Left lobe of liver (tissue), 2 donors: ENCODE measurements at regions not wholly inside any gene's neighbourhood (a gene's known extent, or its start where the extent isn't known, plus 50 kb on each side); places are given as distances from the start of the nearest gene placed in this dataset.

ENCODE experiments used
- ATAC-seq: fragments of 200-7000 bp; cut with Tn5 transposase; one replicate; pipeline ENCODE4 v1.9.1; 2020; ENCODE audit warnings: mild to moderate bottlenecking, moderate library complexity
- DNase-seq: peaks from one replicate; pipeline ENCODE4 v3.0.0-alpha.2; 2020; ENCODE audit warnings: low spot score
- donor health status: DM: no; HTN: no; CAD: no; lungs with moderate emphysema.
- donor health status: DM: no; HTN: yes; CAD: no.

DNA sequence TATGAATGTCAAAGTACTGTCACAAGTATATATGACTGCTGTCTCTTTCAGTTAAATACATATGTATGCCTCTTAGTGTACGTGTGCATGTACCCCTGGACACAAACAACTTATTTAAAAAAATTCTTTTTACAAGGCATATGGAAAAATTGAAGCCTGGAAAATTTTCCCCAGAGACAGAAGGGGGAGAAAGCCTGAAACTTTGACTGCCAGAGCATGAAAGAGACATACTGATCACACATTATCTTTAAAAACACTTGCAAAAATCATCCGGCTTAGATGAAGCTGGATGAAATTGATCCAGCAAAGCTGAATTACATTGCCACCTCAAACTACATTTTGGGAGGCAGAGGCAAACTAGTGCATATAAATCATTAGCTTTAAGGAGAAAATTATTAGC is 88.0 kb upstream of the NFIB start:
- DNase-seq (no peak), ATAC-seq (no peak)

DNA sequence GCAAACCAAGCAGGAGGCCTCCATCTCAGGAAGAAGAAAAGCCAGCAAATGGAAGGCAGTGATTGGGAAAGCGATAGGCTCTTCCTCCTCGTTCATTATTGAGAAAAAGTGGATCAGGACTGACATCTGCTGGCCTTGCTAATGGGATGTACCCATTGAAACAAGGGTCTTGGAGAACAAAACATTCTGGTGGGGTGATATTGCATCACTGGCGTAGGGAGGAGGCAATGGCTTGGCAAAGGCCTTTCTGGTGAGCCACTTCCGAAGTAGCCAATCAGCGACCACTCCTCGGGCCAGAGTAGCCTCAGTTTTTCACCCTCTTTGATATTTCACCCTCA is 86.7 kb upstream of the NFIB start:
- DNase-seq (no peak), ATAC-seq (peak; percentile 61)

DNA sequence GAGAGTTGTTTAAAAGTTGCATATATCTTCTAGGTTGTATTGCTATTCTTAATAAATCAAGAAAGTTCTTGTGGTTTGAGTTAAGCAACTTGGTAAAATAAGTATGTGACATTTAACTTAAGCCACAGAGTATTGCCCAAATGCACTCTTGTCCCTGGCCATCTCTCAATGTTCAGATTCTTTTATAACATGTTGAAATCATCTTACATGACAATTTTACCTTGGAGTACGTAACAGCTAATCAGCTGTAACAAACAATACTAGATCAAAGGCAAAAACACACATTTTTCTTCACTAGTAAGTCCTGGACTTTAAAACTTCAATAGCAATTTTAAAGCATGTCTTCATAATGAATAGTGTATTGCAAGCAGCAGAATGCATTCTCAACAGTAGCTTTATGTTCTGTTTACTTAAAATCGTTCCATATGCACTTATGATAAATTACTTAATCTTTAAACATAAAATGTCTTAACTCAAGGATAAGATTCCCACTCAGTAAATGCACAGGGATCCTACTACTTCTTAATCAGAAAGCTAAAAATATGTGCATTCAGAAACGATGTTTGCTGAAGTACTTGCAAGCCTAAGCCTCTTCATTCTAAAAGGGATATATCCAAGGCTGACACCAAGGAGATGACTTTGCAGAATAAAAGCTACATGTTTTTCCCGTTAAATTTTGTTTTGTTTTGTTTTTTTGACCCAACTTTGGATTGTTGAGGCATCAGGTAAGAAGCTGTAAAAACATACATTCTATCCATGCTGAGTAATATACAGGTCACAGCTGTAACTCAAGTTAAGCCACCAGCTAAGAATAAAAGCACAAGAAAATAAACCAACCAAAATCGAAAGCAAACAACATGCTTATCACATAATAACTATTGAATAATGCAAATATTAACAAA is 86.1 kb upstream of the NFIB start:
- no peak for DNase-seq
- ATAC-seq, result no peak

DNA sequence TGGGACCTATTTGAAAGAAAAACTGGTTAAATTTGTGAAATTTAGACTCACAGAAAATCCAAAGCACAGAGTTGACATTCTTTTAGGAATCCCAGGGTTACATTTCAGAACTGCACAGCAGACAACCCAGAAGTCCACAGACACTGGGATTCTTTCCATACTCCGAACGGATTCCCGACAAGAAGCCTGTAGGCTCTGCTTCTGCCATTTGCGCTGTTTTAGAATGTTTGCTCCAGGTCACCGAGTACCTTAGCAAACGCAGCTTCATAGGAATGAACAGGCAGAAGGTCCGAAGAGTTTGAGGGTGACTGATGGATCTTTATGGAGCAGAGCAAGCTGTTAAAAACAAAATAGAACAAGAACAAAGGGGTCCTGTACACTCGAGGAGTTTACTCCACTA is 84.5 kb upstream of the NFIB start:
- ATAC-seq (no peak), DNase-seq (no peak)

DNA sequence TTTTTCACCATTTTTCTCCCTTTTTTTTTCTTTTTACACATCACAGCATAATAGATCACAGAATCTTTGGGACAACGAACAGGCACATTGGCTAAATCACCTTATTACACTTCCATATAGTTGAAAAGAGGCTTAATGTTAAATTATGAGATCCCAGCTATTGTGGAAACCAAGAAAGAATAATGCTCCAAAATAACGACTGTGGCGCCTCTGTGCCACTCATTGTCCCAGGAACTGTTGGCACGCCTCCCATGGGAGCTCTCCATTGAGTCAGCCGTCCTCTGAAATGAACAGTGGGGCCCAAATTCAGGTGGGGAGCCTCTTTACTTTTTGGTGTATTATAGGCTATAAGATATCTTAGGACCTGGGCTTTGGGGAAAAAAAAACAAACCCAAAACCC is 82.2 kb upstream of the NFIB start:
- DNase-seq (no peak), ATAC-seq (no peak)

DNA sequence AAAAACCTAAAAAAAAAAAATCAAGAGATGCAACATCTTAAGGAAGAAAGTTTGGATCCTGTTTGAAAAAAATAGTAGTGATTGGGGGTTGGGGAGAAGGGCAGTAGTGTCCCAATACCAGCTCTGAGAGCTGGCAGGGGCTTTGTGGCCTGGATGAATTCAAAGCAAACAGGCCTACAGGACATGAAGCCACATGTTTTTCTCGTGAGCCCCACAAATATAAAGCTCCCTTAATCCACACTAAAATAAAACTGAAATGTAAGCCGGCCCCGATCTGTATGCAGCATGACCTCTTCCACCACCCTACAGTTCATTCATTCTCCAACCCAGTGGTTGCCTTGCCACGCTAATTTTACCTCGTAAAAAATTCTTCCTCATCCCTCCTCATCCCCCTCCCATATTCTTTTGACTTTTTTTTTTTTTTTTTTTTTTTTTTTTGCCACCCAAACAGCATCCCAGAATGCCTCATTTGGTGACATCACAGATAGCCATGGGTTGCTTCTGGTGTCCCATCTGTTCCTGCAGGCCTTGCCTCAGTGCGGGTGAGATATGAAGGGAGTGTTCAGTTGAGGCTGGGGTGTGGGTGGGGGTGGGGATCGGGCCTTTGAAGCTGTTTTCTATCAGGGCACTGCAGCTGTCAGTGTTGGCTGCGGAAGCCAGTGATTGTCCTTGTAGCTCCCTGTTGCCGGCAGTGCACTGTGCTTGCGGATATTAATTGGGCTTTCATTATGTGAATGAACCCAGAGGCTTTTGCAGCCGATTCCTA is 81.6 kb upstream of the NFIB start:
- no peak for DNase-seq
- ATAC-seq, result no peak

DNA sequence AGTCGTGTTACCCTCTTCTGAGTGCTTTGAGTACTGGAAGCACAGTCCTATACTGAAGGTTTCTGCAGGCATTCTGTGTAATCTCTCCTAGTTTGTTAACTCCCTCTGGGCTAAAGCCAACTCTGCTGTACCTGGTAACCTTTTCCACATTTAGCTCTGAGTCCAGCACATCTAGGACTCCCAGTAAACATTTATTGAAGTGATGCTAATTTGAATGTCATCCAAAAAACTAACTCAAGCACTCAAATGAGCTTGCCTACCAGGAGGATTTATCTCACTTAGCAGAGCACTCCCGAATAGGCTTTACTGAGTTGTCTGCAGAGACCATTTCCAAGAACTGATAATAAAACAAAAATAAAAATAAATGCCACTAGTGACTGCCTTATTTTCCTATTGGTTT is 79.5 kb upstream of the NFIB start:
- ATAC-seq (no peak), DNase-seq (no peak)

DNA sequence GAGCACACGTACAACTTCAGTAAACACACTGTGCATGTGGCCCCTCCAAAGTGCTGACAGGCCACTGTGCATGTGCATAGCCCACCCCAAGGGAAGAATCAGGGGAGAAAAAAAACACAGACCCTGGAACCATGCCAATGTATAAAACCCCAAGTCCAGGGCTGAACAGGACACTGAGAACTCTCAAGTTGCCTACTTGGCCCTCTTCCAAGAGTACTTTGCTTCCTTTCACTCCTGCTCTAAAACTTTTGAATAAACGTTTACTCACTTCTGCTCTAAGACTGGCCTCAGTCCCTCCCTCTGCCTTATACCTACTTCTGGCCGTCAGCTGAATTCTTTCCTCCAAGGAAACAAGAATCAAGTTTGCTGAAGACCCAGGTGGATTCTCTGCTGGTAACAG is 77.7 kb upstream of the NFIB start:
- no peak for DNase-seq
- ATAC-seq, result no peak

DNA sequence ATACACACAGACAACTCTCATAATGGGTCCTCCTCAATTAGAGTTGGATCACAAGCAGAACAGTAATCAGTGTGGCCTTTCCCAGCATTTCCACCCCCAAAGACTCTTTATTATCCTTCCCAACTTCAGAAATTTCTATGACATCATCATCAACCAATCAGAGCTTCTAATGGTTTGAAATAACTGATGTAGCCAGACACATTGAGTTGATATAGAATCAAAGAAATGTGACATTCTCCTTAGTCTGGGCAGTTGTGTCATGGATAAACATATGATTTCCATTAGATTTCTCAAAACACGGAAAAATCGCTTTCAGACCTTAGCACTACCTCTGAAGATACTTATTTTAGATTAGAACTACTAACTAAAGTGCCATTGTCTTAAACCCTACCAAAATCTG is 75.7 kb upstream of the NFIB start:
- ATAC-seq, result no peak
- no peak for DNase-seq

DNA sequence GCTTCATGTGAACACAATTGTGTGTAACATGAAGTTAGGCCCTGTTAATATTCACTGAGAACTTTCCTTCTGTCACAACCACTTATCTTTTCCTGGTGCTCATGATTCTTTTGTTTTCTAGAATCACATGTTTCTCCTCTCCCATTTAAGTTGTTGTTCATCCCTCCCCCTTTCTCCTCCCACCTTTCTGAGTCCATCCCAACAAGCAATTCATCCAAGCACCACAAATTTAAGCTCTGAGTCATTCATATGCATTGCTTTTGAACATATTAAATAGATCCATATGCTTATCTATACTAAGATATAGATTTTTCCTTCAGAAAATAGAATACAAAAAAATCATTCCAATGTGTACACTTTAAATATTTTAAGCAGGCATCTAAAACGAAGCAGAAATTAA is 75.2 kb upstream of the NFIB start:
- DNase-seq (no peak), ATAC-seq (no peak)

DNA sequence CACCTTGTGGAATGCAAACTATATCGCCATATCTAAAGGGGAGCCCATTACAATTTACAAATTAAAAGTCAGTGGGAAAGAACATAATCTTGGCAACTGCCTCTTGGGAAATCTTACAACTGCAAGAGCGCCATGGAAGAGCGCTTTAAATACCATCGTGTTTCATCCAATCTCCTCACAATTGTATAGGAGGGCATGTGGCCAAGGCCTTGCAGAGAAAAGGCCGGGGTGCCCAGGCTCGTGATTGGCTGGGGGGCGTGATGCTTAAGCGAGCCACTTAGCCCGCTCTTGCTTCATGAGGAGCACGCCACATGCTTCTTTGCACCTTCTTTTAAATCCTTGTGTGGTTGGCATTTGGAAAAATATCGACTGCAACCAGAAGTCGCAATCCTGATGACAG is 69.8 kb upstream of the NFIB start:
- ATAC-seq (no peak), DNase-seq (no peak)

DNA sequence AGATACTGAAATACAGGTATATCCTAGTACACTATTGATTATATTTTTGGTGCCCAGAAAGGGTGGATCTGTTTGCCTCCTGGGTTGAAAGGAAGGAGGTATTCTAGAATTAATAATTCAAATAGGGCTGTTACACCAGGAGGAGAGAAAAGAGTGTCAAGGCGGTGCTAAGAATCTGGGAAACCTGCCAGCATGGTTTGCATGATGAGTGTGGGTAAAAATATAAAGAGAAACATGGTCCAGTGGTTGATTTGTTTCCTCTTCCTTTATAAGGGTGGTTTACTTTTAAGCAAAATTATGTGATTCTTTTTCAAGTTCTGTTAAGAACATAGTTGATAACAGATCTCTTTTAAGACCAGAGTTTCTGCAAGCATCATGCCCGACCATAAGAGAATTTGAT is 69.4 kb upstream of the NFIB start:
- DNase-seq (no peak), ATAC-seq (no peak)

DNA sequence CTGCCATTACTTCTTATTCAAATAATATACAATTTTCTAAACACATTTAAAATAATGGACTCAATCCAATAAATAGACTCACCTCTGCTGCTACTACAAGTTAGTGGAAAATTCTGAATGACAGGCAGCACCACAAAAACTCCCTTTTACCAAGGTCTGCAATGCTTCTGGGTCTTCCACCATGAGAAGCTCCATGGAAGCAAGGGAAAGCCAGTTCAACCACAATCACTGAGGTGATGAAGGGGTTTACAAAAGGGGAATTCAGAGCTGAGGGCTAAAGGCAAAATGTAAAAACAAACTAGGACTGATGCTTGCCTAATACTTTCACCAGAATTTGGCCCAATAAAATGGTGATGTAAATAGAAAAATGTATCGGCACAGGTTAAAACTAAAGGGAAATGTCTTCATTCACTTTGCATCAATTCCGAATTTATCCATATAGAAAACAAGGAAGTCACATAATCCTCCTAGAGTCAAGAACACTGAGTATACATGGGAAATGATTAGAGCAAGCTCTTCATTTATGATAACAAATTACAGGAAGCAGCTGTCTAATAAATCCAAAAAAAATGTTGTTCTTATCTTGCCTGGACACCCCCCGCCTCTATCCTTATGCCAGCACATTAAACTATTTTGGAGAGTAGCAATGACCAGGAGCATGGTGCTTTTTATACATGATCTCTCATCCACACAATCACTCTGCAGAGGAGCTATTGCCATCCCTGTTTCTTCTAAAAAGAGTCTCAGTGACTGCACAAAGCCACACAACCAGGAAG is 66.3 kb upstream of the NFIB start:
- ATAC-seq, result no peak

DNA sequence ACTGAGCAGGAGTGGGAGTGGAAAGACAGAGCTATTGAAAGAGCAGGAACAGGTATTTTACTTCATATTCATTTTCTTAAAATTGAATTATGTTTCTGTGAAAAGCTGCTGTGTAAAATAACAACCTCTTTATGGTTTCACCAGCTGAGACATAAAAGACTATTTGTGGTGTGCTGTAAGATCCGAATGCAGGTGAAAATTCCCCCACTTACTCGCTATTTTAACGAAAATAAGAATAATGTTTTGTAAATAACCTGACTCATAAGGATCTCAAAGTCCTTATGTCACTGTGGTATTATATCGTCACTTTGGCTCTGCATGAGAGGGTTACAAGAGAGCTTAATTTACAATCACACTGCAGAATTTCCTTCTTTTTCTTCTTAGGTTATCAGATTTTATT is 65.3 kb upstream of the NFIB start:
- DNase-seq (no peak), ATAC-seq (no peak)

More for the DNA sequence above, 66.3 kb upstream of the NFIB start:
- DNase-seq, result no peak

DNA sequence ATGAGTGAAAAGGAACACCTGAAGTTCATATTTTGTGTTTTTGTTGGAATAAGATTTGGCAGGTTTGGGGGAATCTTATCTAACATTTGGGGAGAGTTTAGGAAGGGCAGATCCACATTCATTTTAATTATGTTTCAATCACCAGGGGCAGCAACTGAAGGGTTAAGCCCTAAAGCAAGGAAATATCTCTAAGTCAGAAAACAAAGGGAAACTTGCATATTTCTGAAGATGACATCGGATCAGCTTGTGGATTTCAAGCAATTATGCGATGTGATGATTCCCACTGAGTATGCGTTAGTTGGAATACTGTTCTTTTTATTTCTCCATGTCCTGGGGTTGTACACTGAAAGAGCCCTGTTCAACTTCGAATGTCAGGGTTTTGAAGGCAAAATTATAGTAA is 59.8 kb upstream of the NFIB start:
- no peak for DNase-seq
- ATAC-seq, result no peak

DNA sequence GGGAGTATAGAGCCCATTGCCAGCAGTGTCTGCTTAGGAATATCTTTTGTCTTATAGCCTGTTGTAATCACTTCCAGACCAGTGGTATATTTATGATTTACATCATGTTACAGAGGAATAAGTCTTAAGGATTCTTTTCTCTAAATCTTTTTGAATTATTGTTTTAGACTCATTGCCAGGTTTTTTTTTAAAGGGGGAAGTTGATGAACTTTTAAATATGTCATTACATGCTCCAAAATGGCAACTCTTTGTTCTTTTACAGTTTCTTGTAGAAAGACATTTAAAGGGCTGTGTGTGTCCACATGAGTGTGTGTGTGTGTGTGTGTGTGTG is 59.4 kb upstream of the NFIB start:
- ATAC-seq (no peak), DNase-seq (no peak)

DNA sequence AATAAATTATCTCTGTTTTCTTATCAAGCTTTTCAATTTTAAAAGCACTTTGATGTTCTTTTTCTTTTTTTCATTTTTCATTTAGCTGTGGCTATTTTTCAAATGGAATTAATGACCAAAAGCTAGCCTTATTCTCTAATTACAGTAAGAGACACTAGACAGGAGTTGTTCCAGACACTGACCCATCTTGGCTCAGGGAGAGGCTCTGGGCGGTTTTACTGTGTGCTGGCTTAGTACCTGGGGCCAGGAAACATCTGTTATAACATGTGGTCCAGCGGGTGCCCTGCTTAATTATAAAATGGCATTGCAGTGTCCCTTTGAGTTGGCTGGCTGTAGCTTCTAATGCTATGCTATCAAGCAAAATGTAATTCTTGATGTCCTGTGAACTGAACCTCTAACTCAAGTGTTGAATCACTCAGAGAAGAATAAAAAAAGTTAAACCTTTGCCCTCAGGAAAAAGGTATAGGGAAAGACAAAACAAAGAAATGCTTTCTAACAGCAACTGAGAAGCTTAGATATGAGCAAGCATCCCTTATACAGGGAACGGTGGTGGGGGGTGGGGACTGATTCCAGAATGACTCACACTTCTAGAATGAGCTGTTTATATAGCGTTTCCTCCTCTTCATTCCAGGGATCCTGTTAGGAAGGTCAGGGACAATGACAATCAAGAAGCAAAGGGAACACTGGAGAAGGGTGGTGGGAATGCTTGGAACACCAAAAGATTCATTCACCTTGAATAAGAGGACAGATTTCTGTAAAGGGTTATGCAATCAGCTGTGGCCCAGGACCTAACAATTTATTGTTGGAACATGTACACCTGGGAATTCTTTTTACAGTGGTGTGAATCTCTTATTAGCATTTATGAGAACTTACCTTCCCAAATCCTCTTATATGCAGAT is 58.7 kb upstream of the NFIB start:
- ATAC-seq (peak; percentile 51), DNase-seq (no peak)

DNA sequence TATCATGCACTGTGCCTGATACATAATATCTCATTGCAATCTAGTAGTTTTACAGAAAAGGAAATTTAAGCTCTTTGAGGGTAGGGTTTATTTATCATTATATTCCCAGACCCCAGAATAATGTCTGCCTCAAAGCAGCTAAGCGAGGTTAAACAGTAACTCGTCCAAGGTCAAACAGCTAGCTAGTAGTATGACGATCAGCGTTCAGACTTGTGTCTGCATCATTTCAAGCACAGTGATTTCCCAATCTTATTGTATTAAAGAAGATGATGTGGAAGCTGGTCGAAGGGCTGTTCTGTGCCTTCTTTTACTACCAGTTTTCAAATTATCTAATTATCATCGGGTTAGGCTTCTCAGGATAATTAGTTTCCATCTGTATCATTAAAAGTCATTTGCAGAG is 55.1 kb upstream of the NFIB start:
- DNase-seq (no peak), ATAC-seq (no peak)

DNA sequence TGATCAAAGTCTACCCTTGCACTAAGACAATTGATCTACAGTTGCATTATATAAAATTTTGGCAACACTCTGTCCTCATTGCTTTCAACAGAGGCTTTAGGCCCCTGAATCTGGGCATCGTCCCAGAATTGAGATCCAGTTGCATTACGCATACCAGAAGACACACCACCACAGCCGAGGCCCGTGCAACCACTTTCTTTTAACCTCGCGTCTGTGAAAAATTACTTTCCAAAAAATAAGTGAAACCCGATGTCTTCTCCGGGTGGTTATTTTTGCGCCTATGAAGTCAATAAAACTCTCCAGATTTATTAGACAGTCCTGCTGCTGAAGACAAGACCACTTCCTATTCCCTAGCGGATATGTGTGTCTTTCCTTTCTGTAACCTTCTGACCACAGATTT is 52.1 kb upstream of the NFIB start:
- DNase-seq (no peak), ATAC-seq (no peak)

DNA sequence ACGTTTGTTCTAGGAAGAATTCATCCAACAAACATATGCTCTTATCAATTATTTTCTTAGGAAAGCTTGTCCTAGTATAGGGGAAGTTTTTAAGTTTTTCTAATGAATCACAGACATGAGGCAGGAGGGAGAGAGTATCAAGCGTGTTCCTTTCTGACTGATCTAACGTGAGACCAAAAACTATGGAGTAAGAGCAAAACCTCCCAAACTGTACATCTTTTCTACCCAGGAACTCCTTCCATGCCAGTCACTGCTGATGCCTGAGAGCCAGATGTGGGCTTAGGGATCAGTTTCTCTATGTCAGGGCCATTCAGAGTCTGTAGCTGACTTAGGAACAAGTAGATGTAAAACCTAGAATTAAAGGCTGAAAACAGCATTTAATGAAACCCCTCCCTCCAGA is 51.7 kb upstream of the NFIB start:
- ATAC-seq (no peak), DNase-seq (no peak)
